ENCODE measurements at regions not wholly inside any gene's neighbourhood (a gene's known extent, or its start where the extent isn't known, plus 50 kb on each side); places are given as distances from the start of the nearest gene placed in this dataset.

DNA sequence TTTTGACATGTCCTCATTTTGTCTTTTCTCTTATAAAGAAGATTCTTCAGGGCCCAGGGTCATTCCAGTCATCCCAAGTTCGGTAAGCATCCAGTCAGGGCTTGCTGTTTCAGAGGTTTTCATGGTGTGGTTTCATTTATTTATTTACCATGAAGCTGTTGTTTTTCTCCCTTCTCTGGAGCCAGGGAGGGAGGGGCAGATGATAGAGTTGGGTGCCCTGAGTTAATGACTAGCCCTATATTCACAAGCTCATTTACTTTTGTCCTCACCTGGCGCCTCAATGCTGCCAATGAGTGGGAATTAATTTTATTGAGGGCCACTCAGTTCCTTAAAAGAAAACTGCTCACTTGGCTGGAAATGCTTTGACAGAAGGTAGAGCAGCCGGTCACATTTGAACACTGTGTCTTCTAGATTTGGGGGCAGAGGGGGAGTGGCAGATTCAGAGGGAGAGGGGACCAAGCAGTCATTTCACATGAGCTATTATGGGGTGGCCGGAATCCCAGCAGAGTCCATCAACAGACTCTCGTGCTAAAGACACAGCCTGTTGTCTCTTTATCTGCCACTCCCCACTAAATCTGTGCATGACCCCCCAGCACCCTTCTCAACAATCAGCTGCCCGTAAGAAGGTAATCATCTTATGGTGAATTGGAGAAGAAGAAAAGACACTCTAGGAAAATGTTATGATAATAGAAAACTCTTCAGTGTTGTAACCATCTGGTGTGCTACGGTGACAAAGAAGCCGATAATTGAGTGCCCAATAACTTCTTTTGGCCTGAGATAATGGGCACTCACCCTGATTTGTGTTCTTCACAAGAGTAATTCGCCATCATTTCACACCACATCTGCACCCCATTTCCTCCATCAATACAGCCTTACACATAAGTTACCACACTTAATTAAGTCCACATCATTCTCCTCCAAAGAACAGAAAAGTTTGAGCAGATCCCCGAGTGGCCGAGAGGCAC, 573.5 kb upstream of the JAG1 start:
- Histone ChIP-seq H3K9me3 (ENCODE audit: control insufficient read depth in 1 of 2, insufficient read depth in 1 of 2, low read length in 2 of 2) (peaks cover 0 to 5% of the 10 kb centered on the region in 2 experiments), H3K27ac (ENCODE audit: low read depth in 1 of 2, low read length in 2 of 2) (no peak overlapping the region), H3K27me3 (ENCODE audit: control insufficient read depth in 1 of 2, insufficient read depth in 2 of 2, low read length in 2 of 2) (no peaks in the 10 kb centered on the region), H3K4me3 (ENCODE audit: low read length) (no peak overlapping the region), H3K4me1 (ENCODE audit: insufficient read depth, low read length) (no peaks in the 10 kb centered on the region), H3K36me3 (ENCODE audit: insufficient read depth, low read length) (no peaks in the 10 kb centered on the region)
- Mint-ChIP-seq H3K9me3 (no peaks in the 10 kb centered on the region), H3K27ac (no peak overlapping the region), H3K27me3 (peaks cover 5% of the 10 kb centered on the region), H3K4me3 (no peak overlapping the region), H3K4me1 (ENCODE audit: low read depth) (no peaks in the 10 kb centered on the region), H3K36me3 (ENCODE audit: low read depth) (no peaks in the 10 kb centered on the region)
- ChIA-PET POLR2A (no interaction called here), CTCF (no interaction called here)
- TF ChIP-seq, protein P1, sequence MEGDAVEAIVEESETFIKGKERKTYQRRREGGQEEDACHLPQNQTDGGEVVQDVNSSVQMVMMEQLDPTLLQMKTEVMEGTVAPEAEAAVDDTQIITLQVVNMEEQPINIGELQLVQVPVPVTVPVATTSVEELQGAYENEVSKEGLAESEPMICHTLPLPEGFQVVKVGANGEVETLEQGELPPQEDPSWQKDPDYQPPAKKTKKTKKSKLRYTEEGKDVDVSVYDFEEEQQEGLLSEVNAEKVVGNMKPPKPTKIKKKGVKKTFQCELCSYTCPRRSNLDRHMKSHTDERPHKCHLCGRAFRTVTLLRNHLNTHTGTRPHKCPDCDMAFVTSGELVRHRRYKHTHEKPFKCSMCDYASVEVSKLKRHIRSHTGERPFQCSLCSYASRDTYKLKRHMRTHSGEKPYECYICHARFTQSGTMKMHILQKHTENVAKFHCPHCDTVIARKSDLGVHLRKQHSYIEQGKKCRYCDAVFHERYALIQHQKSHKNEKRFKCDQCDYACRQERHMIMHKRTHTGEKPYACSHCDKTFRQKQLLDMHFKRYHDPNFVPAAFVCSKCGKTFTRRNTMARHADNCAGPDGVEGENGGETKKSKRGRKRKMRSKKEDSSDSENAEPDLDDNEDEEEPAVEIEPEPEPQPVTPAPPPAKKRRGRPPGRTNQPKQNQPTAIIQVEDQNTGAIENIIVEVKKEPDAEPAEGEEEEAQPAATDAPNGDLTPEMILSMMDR (IDR thresholded peaks at IDR 0.05): no peak
- DNase-seq (no peak), ATAC-seq (ENCODE audit: poor library complexity) (no peak)
- intact Hi-C loops (cut with DNase I, micrococcal nuclease): no loop called here

DNA sequence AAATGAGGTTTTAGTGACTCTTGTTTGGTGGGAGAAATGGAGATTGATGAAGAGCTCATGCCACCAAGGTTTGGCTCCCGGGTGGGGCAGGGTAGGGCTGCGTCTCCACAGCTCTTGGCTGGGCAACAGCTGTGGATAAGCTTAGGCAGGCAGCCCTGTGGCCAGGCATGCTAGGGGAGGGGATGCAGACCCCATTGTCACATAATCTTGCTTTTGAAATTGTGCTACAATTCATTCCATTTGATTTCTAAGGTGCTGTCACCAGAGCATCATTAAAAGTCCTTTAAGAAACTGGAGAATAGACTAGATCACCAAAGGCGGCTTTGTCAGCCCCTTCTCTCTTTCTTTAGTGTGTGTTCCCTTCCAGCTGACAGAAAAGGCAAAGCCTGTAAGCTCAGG, 574.2 kb upstream of the JAG1 start:
- TF ChIP-seq, protein P1 (IDR thresholded peaks at IDR 0.05): no peak
- H3K27me3 Mint-ChIP-seq: peaks cover 5% of the 10 kb centered on the region
- Histone ChIP-seq H3K4me1 (ENCODE audit: insufficient read depth, low read length) (no peaks in the 10 kb centered on the region), H3K4me3 (ENCODE audit: low read length) (no peak overlapping the region), H3K9me3 (ENCODE audit: control insufficient read depth in 1 of 2, insufficient read depth in 1 of 2, low read length in 2 of 2) (peaks cover 0 to 5% of the 10 kb centered on the region in 2 experiments), H3K27me3 (ENCODE audit: control insufficient read depth in 1 of 2, insufficient read depth in 2 of 2, low read length in 2 of 2) (no peaks in the 10 kb centered on the region), H3K36me3 (ENCODE audit: insufficient read depth, low read length) (no peaks in the 10 kb centered on the region), H3K27ac (ENCODE audit: low read depth in 1 of 2, low read length in 2 of 2) (no peak overlapping the region)
- no peak overlapping the region for H3K27ac Mint-ChIP-seq
- no peaks in the 10 kb centered on the region for H3K4me1 Mint-ChIP-seq (ENCODE audit: low read depth)
- ChIA-PET CTCF (no interaction called here), POLR2A (no interaction called here)
- ATAC-seq (ENCODE audit: poor library complexity) (no peak), DNase-seq (no peak)
- intact Hi-C loops (cut with DNase I, micrococcal nuclease): no loop called here
- peaks cover 1% of the 10 kb centered on the region for H3K9me3 Mint-ChIP-seq
- H3K36me3 Mint-ChIP-seq (ENCODE audit: low read depth): no peaks in the 10 kb centered on the region
- no peak overlapping the region for H3K4me3 Mint-ChIP-seq

DNA sequence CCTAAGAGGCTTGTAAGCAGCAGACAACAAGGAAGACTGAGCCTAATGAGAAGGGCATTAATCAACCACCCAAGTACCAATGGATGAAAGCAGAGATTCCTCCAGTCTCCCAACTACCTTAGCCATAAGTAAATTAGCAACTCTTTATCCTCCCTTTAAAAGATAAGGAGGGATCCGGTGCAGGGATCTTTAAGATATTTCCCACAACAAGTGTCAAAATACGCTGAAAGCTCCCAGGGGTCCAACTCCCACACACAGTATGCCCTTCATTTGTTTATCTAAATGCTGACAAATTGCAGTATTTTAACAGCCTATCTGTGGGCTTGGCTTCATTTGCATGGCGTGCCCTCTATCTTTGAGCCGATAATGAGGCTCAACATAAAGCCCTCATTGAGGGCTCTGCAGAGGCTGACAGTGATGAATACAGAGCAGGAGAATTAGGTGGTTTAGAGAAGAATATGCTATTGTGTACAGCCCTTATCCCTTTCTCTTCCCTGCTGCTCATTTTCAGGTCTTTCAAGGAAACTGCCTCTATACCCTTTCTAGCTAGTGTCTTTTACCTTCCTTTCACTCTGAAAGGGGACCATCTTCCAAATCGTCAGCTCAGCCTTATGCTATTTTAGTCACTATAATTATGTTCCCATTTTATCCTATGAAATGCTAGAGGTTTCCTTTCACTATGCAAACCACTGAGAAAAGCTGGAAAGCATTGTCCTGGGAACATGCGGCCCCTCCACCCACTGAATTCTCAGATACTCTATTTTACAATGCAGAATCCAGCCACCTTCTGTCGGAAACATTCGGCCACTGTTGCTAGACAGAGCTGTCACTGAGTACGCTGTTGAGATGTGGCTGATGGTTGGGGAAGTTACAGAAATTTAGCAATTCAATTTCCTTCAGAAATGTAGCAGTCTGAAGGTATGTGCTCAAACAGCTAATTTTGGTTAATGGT, 575.2 kb upstream of the JAG1 start:
- TF ChIP-seq, protein P1 (IDR thresholded peaks at IDR 0.05): no peak
- peaks cover 6% of the 10 kb centered on the region for H3K9me3 Mint-ChIP-seq

More for the DNA sequence above, 575.2 kb upstream of the JAG1 start:
- Mint-ChIP-seq H3K27me3 (peaks cover 5% of the 10 kb centered on the region), H3K27ac (no peak overlapping the region), H3K4me1 (ENCODE audit: low read depth) (no peaks in the 10 kb centered on the region), H3K36me3 (ENCODE audit: low read depth) (no peaks in the 10 kb centered on the region), H3K4me3 (no peak overlapping the region)
- POLR2A ChIA-PET: no interaction called here
- Histone ChIP-seq H3K4me3 (ENCODE audit: low read length) (no peak overlapping the region), H3K4me1 (ENCODE audit: insufficient read depth, low read length) (no peaks in the 10 kb centered on the region), H3K27ac (ENCODE audit: low read depth in 1 of 2, low read length in 2 of 2) (no peak overlapping the region), H3K27me3 (ENCODE audit: control insufficient read depth in 1 of 2, insufficient read depth in 2 of 2, low read length in 2 of 2) (no peaks in the 10 kb centered on the region), H3K36me3 (ENCODE audit: insufficient read depth, low read length) (no peaks in the 10 kb centered on the region), H3K9me3 (ENCODE audit: control insufficient read depth in 1 of 2, insufficient read depth in 1 of 2, low read length in 2 of 2) (no peaks in the 10 kb centered on the region)
- CTCF ChIA-PET: no interaction called here
- intact Hi-C loops (cut with DNase I, micrococcal nuclease): no loop called here
- no peak for ATAC-seq (ENCODE audit: poor library complexity)
- DNase-seq: no peak

Data from CD4-positive, alpha-beta T cell (primary cell).